ENCODE measurements at regions not wholly inside any gene's neighbourhood (a gene's known extent, or its start where the extent isn't known, plus 50 kb on each side); places are given as distances from the start of the nearest gene placed in this dataset.

DNA sequence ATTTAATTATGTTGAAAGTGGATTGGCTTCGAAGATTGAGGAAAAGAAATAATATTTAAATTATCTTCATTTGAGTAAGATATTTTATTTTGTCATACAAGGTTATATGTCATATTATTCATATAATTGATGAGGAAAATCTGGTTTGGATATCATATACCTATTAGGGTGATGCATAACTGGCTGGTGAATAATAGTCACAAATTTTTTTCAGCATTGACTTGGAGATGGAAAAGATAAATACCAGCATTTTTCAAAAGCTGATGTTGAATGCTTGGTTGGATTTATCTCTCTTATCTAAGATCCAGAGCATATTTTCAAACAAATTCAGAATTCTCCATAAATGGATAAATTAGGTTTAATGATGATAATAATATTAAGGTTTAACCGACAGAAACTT is 93.5 kb upstream of the SLIT2 start:
- TF ChIP-seq POLR2A (IDR thresholded peaks at IDR 0.05; ENCODE audit: low read length) (no peak), GATA1 (IDR thresholded peaks at IDR 0.05; ENCODE audit: low read depth, low read length) (no peak)

Measured in erythroblast (primary cell).